NCI-H128 (cell line): ENCODE measurements at regions not wholly inside any gene's neighbourhood (a gene's known extent, or its start where the extent isn't known, plus 50 kb on each side); places are given as distances from the start of the nearest gene placed in this dataset.

Experiments
- DNase-seq: peaks from one replicate; lab custom pipeline; 2025; ENCODE audit not compliant: unreplicated experiment; lab: John Stamatoyannopoulos, UW

DNA sequence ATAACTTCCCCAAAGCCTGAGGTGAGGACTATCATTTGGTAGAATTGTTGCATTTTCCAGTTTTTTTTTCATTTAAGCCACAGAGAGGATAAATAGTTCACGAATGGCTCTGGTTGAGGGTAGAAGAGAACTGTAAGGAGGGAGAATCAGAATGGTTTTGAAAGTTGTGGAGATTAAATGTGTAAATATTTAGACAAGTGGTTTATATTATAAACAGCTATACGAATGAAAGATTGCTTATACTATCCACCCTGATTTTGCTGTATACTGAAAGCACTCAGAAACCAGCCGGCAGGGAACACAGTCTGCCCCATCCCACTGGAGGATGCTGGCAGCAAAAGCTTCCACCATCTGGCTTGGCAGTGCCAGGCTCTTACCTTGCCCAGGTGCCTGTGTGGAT lies 341.1 kb downstream of the RAPGEF2 start:
- DNase-seq, result no peak

DNA sequence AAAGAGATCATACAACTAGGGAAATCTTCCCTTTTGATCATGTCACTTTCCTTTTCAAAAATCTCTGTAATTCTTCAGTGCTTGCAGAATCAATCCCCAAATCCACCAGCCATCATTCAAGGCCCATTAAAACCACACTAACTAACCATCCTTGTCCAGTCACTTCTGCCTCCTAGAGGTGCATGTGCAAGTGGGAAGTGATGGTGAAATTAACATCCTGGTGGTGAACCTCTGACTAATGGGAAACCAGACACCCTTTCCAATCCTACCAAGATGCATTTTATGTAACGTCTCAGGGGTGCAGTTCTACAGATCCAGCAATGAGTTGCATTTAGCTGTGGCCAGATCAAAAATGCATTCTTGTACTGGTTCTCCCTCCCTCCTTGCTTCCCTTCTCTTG lies 341.8 kb downstream of the RAPGEF2 start:
- DNase-seq, result no peak

DNA sequence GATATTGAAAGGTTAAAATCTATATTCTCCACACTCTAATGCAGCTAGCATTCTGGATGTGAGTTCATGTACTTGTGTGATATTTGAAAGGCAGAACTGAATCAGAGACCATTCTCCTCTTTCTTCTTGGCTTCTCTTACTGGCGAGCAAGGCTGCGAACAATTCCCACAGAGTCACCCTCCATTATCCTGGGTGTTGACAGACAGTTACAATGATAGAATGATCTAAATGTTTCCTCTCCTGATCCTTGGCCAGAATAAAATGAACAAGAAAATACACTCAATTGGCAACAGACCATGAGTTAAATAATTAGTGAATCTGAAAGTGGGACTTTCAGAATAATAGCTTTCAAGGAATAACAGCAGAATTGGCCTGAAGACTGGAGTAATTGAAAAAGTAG lies 342.8 kb downstream of the RAPGEF2 start:
- DNase-seq, result no peak

DNA sequence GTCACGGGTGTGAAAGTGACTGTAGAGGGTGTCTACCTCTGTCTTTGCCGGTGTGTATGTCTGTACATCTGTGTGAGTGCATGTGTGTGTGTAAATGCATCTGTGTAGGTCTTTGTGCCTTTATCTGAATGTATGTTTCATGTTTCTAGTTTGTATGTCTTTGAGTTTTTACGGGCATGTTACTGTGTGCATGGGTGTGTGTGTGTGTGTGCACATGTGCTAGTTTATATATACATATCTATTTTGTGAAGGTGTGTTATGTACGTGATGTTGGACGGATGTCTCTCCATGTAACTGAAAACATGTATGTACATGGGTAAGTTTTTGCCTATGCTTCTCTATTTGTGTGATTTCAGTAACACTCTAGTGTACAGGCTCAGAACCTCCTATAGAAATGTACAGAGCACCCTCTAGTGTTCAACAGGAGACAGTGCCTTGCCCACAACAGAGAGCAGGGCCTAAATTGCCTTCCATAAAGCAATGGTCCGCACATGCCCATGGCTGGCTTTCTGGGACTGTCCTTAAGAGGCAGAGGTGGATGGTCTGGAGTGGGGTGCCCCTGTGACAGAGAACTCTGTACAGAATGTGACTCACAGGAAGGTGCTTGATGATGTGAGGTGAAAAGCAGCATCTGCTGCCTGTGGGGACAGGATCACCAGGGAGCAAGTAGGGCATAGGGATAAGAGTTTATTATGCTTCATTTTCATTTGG lies 343.5 kb downstream of the RAPGEF2 start:
- DNase-seq, result peak; percentile 1

DNA sequence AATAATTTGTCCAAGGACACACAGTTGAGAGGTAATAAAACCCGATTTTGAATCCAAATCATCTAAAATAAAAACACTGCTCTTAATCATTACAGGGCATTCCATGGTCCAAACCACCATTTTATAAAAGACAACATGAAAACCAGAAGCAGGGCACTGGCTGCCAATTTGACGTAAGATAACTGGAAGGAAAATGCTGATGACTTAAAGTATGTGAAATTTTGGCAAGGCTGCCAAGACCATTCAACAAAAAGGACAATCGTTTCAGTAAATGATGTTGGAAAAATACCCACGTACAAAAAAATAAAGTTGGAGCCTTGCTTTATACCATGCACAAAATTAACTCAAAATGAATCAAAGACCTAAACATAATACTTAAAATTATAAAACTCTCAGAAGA lies 344.4 kb downstream of the RAPGEF2 start:
- DNase-seq, result no peak

DNA sequence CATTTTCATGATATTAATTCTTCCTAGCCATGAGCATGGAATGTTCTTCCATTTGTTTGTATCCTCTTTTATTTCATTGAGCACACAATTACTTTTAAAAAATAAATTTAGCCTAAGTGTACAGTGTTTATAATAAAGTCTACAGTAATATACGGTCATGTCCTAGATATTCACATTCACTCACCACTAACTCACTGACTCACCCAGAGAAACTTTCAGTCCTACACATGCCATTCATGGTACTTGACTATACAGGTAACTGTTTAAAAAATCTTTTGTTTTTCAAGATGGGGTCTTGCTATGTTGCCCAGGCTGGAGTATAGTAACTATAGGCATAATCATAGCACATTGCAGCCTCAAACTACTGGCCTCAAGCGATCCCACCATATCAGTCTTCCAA lies 348.1 kb downstream of the RAPGEF2 start:
- DNase-seq, result no peak

DNA sequence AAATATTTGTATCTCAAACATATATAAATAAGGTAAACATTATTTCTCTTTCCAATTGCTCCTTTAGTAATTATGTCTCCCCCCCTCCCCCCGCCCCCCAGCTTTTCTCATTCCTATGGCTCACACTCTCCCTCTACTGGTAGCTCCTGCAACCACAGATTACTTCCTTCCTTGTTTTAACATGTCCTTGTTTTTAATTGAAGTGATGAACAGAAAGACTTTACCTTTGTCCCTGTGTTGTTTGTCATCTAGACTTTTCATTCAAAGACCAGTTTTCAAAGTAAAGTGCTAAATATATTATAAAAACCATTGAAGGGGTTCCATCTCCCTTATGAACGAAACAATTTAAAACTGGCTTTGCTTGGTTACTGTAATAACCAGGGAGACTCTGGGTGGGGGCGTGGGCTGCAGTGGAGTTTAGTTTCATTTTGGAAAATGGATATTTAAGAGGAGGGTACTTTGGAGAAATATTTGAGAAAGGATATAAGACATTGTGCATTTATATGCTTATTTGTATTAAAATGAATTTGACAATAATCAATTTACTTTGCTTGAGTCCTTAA lies 352.9 kb downstream of the RAPGEF2 start:
- no peak for DNase-seq

DNA sequence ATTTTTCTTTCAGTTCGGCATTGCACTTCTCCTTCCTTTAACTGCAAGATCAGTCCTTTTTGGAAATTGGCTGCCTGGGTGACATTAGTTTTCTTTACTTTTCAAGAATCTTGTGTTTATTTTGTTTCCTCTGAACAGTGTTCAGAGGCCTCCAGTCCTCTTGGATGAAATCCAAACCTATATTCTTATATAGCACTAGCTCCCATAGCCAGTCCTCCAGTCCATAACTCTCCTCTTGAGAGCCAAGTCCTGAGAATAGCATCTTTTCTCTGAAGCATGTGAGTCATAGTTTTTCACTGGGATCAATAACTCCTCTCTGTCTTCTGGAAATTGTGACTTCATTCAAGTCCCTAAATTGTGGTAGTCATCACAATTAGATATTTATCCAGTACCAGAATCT lies 357.5 kb downstream of the RAPGEF2 start:
- DNase-seq, result no peak

DNA sequence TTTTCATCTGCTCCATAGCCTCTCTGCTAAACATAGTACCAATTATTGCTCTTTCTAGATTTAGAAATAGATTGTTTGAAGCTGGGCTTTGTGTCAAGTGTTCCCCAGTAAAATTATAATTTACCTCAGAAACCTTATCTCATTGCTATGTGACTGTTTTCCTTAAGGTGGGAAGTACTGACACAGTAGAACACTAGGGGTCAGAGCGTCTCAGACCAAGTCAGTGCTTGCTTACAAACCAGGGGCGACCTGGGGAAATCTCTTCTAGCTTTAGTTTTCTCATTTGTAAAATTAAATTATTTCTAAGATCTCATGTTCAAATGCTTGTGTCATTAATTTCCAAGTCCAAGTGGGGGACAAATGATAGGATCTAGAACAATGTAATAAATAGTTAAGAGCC lies 360.4 kb downstream of the RAPGEF2 start:
- no peak for DNase-seq

DNA sequence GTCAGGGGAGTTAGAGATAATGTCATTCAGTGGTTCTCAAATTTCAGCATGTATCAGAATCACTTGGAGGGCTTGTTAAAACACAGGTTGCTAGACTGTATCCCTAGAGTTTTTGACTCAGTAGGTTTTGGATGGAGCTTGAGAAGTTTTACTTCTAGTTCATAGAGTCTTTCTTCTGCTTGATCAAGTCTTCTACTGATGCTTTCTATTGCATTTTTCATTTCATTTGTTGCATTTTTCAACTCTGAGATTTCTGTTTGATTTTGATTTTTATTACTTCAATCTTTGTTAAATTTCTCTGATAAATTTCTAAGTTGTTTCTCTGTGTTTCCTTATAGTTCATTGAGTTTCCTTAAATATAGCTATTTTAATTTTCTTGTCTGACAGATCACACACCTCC lies 361.4 kb downstream of the RAPGEF2 start:
- DNase-seq, result no peak

DNA sequence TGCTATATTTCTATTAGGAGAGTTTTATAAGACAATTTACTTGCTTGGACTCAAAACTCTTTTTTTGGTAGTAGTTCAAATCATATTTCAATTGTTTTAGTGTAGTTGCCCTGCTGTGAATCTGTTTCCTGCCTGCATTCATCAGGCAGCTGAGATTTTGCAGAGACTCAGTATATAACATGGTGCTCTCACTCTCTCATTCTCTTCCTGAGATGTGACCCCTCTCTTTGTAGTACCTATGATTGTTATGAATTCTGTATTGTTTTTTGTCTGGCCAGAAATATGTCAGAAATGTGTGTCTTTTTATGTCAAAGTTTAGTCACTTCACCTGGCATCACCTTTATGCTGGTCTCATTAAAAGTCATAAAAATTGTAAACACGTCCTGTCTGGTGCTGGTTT lies 374.0 kb downstream of the RAPGEF2 start:
- DNase-seq, result no peak

DNA sequence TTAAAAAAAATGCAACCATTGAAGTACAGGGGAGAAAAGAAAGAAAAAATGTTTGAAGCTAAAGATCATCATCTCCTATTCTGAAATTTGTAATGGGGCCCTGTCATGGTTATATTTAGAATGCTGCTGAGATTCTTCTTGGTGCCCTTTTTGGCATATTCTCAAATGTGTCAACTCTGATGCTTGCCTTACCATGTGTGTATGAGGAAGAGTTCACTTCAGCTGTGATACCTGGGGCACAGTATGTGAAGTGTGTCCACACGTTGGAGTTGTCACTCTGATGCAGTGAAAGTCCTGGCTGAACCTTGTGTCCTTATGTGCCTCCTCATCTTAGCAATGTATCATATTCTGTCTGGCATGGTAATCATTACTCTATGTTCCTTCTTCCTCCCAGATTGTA lies 377.9 kb downstream of the RAPGEF2 start:
- no peak for DNase-seq

DNA sequence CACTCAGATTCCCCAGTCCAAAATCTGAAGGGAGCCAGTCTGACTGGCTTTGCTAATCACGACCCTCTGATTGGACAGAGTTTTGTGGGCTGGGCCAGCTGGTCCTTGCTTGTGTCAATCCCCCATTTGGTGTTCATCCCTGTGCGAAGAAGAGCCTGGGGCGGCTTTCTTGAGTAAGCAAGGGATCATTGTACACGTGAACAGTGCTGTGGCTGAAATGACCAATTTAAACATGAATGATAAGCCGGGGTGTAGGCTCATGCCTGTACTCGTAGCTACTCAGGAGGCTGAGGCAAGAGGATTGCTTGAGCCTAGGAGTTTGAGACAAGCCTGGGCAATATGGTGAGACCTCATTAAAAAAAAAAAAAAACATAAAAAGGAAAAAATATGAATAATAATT lies 379.1 kb downstream of the RAPGEF2 start:
- no peak for DNase-seq

DNA sequence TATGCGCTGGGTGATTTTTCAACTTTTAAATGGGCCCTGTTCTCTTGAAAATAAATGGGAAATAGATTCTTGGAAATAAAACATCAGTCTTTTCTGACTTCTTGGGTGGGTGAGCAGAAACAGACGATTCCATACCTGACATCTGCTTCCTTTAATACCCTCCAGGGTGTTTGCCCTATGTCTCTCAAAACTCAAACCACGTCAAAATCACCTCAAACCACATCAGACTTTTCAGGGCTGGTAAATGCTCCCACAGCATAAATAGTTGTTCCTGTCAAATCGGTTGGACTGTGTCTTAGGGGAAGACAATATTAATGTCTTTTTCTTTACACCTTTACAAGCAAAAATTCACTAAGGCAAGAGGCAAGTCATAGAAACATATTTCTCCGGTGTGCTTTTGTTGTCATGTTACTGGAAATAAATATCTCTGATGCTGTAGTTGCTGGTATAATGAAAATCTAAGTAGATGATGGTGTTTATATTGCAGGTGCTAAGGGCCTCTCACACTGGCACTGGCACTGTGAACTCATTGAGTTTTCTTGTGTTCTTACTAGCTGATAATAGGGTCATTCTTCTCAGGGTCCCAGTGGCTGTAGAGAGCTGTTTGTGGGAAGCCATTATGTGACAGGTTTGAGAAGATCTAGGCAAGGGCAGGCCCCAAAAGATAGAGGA lies 380.4 kb downstream of the RAPGEF2 start:
- no peak for DNase-seq

DNA sequence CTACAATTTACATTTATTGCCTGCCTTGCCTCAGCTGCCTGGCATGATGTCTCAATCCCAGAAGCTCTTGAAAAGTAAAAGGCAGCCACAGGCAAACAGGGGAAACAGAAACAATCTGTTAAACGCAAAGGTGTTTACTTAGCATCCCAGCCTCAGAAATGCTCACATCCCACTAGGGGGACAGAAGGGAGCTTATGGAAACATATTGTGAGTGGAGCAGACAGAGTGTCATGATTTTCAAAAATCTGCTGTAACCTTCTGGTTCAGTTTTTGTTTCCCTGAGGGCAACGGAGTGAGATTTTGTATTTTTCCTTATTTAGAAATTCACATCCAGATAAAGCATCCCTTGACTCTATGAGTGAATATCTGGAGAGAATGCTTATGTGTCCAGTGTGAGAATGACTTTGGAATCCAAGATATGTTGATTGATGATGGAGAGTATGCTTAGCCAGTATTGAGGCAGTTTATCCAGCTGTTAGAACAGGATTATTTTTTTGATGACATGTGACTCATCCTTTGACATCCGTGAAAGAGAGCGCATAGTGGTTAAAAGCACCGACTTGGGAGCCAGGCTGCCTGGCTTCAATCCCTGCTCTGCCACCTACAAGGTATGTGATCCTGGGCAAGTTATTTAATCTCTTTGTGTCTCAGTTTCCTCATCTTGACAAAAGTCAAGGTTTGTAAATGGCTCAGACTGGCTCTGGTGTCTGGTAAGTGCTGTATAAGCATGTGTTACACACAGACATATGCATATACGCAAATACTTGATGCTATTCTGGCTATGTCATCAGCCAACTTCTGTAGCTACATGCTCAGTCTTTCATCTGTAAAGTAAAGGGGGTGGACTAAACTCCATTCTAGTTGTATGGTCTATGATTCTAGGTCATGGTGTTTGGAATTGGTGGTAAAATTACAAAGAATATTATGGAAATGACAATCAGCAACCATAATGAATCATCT lies 381.2 kb downstream of the RAPGEF2 start:
- no peak for DNase-seq

DNA sequence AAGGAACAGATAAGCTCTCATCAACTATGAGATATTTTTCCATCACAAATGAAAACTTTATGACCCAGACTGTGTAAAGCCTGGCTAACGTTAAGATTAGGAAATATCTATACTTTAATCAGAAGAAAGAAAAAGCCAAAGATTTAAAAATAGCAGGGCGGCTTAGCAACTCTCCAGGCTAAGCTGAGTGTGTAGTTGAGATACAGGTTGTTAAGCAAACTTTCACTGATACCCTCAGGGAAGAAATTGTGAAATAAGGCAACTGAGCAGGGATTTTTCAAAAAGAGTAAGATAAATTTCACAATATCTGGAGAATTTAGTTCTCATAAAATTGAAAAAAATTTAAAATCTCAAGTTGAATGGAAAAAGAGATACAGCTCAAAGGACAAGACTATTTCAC lies 382.0 kb downstream of the RAPGEF2 start:
- DNase-seq, result no peak

DNA sequence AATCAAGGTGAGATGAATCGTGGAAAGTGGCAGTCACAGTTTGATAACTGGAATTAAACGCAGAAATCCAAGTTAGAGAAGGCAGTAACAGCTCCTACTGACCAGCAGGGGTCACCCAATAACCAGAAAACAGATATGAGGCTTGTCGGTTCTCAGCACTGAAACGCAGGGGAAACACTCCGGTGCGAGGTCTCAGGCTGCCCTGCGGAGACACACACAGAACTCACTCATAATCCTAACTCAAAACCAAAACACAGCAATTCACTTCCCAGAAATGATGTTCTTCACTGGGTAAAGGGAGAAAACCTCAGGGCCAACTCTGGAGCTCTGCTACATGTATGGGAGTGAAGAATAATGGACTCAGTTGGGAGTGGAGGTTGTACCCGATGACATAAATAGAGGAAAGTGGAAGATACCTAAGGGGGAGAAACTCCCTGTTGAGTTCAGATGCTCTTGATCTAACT lies 384.4 kb downstream of the RAPGEF2 start:
- no peak for DNase-seq

DNA sequence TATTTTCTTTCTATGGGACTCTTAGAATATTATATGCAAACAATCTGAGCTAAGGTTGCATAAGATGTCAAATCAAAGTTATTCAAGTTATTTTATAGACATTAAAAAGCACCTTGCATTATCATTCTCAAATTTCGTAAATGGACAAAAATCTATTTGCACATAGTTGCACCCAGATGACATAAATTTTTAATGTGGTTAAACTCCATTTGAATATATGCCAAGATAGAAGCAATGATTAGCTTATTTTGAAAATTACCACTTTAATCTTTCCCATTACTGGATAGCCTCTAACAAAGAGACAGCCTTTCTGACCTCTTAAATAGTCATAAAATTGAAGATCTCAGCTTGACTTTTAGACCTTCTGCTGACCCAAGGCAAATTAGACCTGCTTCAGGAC lies 386.8 kb downstream of the RAPGEF2 start:
- no peak for DNase-seq

DNA sequence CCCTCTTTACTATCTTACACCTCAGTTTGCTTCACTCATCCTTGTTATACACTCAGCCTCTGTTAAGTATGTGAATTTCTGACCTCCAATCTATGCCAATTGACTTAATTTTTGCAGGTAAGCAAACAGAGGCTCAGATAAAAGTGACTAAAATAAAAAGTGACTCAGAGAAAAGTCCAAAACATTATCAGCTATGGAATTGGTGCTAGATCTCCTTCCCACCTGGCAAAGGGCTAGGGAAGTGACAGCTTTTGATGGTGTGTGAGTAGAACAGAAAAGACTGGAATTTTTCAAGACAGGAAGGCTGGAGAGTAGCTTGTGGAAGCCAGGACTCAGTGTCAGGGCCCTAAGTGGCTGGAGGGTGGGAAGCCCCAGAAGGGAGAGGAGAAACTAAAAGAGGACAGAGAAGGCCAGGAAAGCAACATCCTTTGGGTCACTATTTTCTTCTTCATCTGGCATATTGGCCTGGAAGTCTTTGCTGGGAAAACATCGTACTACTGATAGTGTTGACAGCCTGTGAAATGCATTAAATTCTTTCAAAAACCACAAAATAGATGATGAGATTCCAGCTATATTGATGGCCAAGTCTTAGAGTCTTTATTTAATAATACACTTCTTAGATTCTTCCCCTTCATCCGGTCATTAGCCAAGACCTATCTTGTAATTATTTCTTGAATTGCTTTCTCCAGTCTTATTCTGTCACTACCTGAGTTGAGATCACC lies 392.8 kb downstream of the RAPGEF2 start:
- DNase-seq, result no peak

DNA sequence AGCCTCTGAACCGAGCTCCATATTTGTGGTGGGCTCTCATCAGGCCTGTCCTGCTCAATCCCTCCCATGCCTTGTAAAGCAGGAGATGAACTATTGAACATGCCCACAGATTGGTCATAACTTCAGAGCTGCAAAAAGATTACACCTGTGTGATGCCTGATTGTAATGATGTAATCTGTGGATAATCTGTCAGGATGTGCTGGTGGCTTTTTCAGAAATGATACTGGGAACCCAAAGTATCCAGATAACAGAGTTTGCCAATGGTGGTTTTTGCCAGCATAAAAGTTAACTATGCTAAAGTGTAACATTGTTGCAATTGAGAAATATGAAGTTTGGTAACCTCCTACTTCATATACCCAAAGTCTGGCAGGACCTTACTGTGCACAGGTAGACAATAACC lies 393.4 kb downstream of the RAPGEF2 start:
- DNase-seq, result no peak

DNA sequence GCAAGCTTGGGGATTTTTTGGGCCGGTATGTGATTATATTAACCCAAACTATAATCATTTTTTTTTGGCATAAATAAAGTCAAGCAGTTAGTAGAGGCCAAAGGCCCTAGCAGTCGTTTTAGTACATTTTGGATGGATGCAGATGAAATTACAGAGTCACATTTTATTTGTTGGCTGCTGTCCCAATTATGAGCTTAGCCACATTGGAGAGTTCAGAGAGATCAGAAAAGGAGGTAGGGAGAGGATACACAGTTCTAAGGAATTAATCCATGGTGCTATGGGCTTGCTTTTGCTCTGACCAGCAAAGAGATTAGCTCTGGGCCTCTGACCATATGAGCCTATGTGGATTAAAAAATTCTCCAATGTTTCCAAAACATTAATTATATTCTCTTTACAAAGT lies 395.1 kb downstream of the RAPGEF2 start:
- no peak for DNase-seq
